Right atrium auricular region (tissue), 2 donors: ENCODE measurements at regions not wholly inside any gene's neighbourhood (a gene's known extent, or its start where the extent isn't known, plus 50 kb on each side); places are given as distances from the start of the nearest gene placed in this dataset.

ENCODE experiments used
- DNase-seq: peaks from one replicate; pipeline ENCODE4 v3.0.0-alpha.2; 2019; ENCODE audit warnings: low spot score
- H3K27ac ChIP-seq, 2 donors: fragments of 200-600 bp; sonication (generic); 1 replicate in 1 of 2; 2 replicates in 1 of 2; pipeline ENCODE4 v1.5.1; 2016 to 2019
- H3K27me3 ChIP-seq, 2 donors: fragments of 200-600 bp; sonication (generic); one replicate each; pipeline versions ENCODE4 v1.5.1 to v1.6.0; 2017 to 2019
- H3K36me3 ChIP-seq: fragments of 200-600 bp; sonication (generic); one replicate; pipeline ENCODE4 v1.5.1; 2016
- H3K4me1 ChIP-seq, 2 donors: fragments of 200-600 bp; sonication (generic); one replicate each; pipeline versions ENCODE4 v1.5.1 to v1.6.0; 2017 to 2019
- H3K4me3 ChIP-seq, 2 donors: fragments of 200-600 bp; sonication (generic); 1 replicate in 1 of 2; 2 replicates in 1 of 2; pipeline ENCODE4 v1.5.1; 2017 to 2019; ENCODE audit warnings: mild to moderate bottlenecking in 1 of 2, moderate library complexity in 1 of 2
- H3K9me3 ChIP-seq, 2 donors: fragments of 200-600 bp; sonication (generic); one replicate each; pipeline ENCODE4 v1.5.1; 2019
- CTCF ChIP-seq, 2 donors: fragments of 200-600 bp; sonication (generic); IDR thresholded peaks; one replicate each; pipeline ENCODE4 v1.5.1; 2019; ENCODE audit warnings: antibody characterized with exemption in 2 of 2

GRCh38 chr3:106908181-106908938 lies 468.9 kb upstream of the CCDC54 start:
- H3K9me3 ChIP-seq: no peaks in the 10 kb centered on the region
- no peaks in the 10 kb centered on the region for H3K36me3 ChIP-seq
- no peak for DNase-seq
- TF ChIP-seq CTCF (IDR thresholded peaks at IDR 0.05): no peak
- no peaks in the 10 kb centered on the region for H3K27me3 ChIP-seq
- no peak overlapping the region for H3K4me3 ChIP-seq
- no peak overlapping the region for H3K27ac ChIP-seq
- no peaks in the 10 kb centered on the region for H3K4me1 ChIP-seq

- Histone ChIP-seq H3K4me3 (no peak overlapping the region), H3K27me3 (no peaks in the 10 kb centered on the region), H3K36me3 (no peaks in the 10 kb centered on the region), H3K4me1 (no peaks in the 10 kb centered on the region), H3K27ac (no peak overlapping the region), H3K9me3 (no peaks in the 10 kb centered on the region)
- no peak for TF ChIP-seq CTCF (IDR thresholded peaks at IDR 0.05)
- no peak for DNase-seq
Observed at GRCh38 chr3:106913111-106913698, 464.0 kb upstream of the CCDC54 start.

GRCh38 chr3:106913966-106914365 lies 463.3 kb upstream of the CCDC54 start:
- no peak for TF ChIP-seq CTCF (IDR thresholded peaks at IDR 0.05)
- Histone ChIP-seq H3K27me3 (no peaks in the 10 kb centered on the region), H3K36me3 (no peaks in the 10 kb centered on the region), H3K27ac (no peak overlapping the region), H3K4me1 (no peaks in the 10 kb centered on the region), H3K4me3 (no peak overlapping the region), H3K9me3 (no peaks in the 10 kb centered on the region)
- no peak for DNase-seq

- Histone ChIP-seq H3K9me3 (no peaks in the 10 kb centered on the region), H3K27ac (no peak overlapping the region), H3K36me3 (no peaks in the 10 kb centered on the region), H3K4me1 (no peaks in the 10 kb centered on the region), H3K4me3 (no peak overlapping the region), H3K27me3 (no peaks in the 10 kb centered on the region)
- no peak for DNase-seq
- TF ChIP-seq CTCF (IDR thresholded peaks at IDR 0.05): no peak
Observed at GRCh38 chr3:106920609-106921008, 456.6 kb upstream of the CCDC54 start.

- H3K4me3 ChIP-seq: no peak overlapping the region
- H3K9me3 ChIP-seq: no peaks in the 10 kb centered on the region
- TF ChIP-seq CTCF (IDR thresholded peaks at IDR 0.05): no peak
- H3K4me1 ChIP-seq: no peaks in the 10 kb centered on the region
- H3K27me3 ChIP-seq: no peaks in the 10 kb centered on the region
- no peaks in the 10 kb centered on the region for H3K36me3 ChIP-seq
- H3K27ac ChIP-seq: no peak overlapping the region
- no peak for DNase-seq
Observed at GRCh38 chr3:106929081-106929480, 448.2 kb upstream of the CCDC54 start.
